SK-N-SH treated with all-trans-retinoic acid at 6 μM for 48 hours (cell line): ENCODE measurements at regions not wholly inside any gene's neighbourhood (a gene's known extent, or its start where the extent isn't known, plus 50 kb on each side); places are given as distances from the start of the nearest gene placed in this dataset.

Experiments used
- ATAC-seq: fragments of 200-7000 bp; cut with Tn5 transposase; 3 replicates; pipeline ENCODE4 v1.9.1; 2020; ENCODE audit warnings: mild to moderate bottlenecking, moderate library complexity
- ARNTL ChIP-seq: fragments of 450-650 bp; formaldehyde crosslinking; IDR thresholded peaks from 2 replicates; pipeline ENCODE4 v1.5.0; 2020; ENCODE audit warnings: low read depth, mild to moderate bottlenecking, moderate library complexity, borderline replicate concordance
- BACH2 ChIP-seq: fragments of 250-450 bp; sonication (Bioruptor Pico); IDR thresholded peaks from 2 replicates; pipeline ENCODE4 v1.9.0; 2021; ENCODE audit warnings: mild to moderate bottlenecking, borderline replicate concordance
- CREB5 ChIP-seq: fragments of 250-450 bp; sonication (Bioruptor Pico); IDR thresholded peaks from 2 replicates; pipeline ENCODE4 v1.5.1; 2020; ENCODE audit warnings: low read depth, mild to moderate bottlenecking, moderate library complexity
- CSDC2 ChIP-seq: fragments of 250-450 bp; sonication (Bioruptor Pico); IDR thresholded peaks from 2 replicates; pipeline ENCODE4 v1.5.0; 2020; ENCODE audit warnings: mild to moderate bottlenecking, moderate library complexity
- ESRRG ChIP-seq: fragments of 250-450 bp; sonication (Bioruptor Pico); IDR thresholded peaks from 2 replicates; pipeline ENCODE4 v1.6.1; 2021; ENCODE audit warnings: mild to moderate bottlenecking
- GLIS3 ChIP-seq: fragments of 250-450 bp; sonication (Bioruptor Pico); IDR thresholded peaks from 2 replicates; pipeline ENCODE4 v1.5.0; 2020; ENCODE audit warnings: mild to moderate bottlenecking, moderate library complexity
- ISL1 ChIP-seq: fragments of 250-450 bp; sonication (Bioruptor Pico); IDR thresholded peaks from 2 replicates; pipeline ENCODE4 v2.1.2; 2022; ENCODE audit warnings: mild to moderate bottlenecking, moderate library complexity
- OSR1 ChIP-seq: fragments of 250-450 bp; sonication (Bioruptor Pico); IDR thresholded peaks from 2 replicates; pipeline ENCODE4 v1.8.0; 2022; ENCODE audit warnings: moderate library complexity, mild to moderate bottlenecking, inconsistent platforms
- POU6F1 ChIP-seq: fragments of 250-450 bp; sonication (Bioruptor Pico); IDR thresholded peaks from 2 replicates; pipeline ENCODE4 v1.8.0; 2021; ENCODE audit warnings: low read depth, mild to moderate bottlenecking, moderate library complexity, borderline replicate concordance
- RARB ChIP-seq: fragments of 250-450 bp; sonication (Bioruptor Pico); IDR thresholded peaks from 2 replicates; pipeline ENCODE4 v1.8.0; 2021; ENCODE audit warnings: mild to moderate bottlenecking, moderate library complexity
- SNAI2 ChIP-seq: fragments of 250-450 bp; sonication (Bioruptor Pico); IDR thresholded peaks from 2 replicates; pipeline ENCODE4 v1.5.0; 2020; ENCODE audit warnings: mild to moderate bottlenecking, moderate library complexity
- TCF4 ChIP-seq: fragments of 250-450 bp; sonication (Bioruptor Pico); IDR thresholded peaks from 2 replicates; pipeline ENCODE4 v1.8.0; 2021; ENCODE audit warnings: mild to moderate bottlenecking, moderate library complexity, borderline replicate concordance
- TOX ChIP-seq: fragments of 250-450 bp; sonication (Bioruptor Pico); IDR thresholded peaks from 2 replicates; pipeline ENCODE4 v1.8.0; 2021; ENCODE audit warnings: mild to moderate bottlenecking, moderate library complexity, borderline replicate concordance
- TSHZ2 ChIP-seq: fragments of 250-450 bp; sonication (Bioruptor Pico); IDR thresholded peaks from 2 replicates; pipeline ENCODE4 v1.5.0; 2020; ENCODE audit warnings: mild to moderate bottlenecking, moderate library complexity
- ZC3H10 ChIP-seq: fragments of 250-450 bp; sonication (Bioruptor Pico); IDR thresholded peaks from 2 replicates; pipeline ENCODE4 v1.5.1; 2021; ENCODE audit warnings: mild to moderate bottlenecking, moderate library complexity
- ZFP3 ChIP-seq: fragments of 250-450 bp; sonication (Bioruptor Pico); IDR thresholded peaks from 2 replicates; pipeline ENCODE4 v1.5.0; 2020; ENCODE audit warnings: mild to moderate bottlenecking, moderate library complexity
- ZNF565 ChIP-seq: fragments of 450-650 bp; formaldehyde crosslinking; conservative IDR thresholded peaks from 2 replicates; pipeline ENCODE4 v1.5.0; 2020; ENCODE audit warnings: low read depth, mild to moderate bottlenecking, moderate library complexity
- ZNF70 ChIP-seq: fragments of 450-650 bp; formaldehyde crosslinking; IDR thresholded peaks from 2 replicates; pipeline ENCODE4 v1.5.0; 2020; ENCODE audit warnings: mild to moderate bottlenecking, moderate library complexity
- ZNF8 ChIP-seq: fragments of 450-650 bp; formaldehyde crosslinking; IDR thresholded peaks from 2 replicates; pipeline ENCODE4 v1.5.0; 2020; ENCODE audit warnings: mild to moderate bottlenecking, moderate library complexity
- TF ChIP-seq, protein P1 (sequence below): fragments of 250-450 bp; sonication (Bioruptor Pico); IDR thresholded peaks from 2 replicates; pipeline ENCODE4 v1.8.0; 2020; ENCODE audit warnings: mild to moderate bottlenecking, moderate library complexity, borderline replicate concordance

DNA sequence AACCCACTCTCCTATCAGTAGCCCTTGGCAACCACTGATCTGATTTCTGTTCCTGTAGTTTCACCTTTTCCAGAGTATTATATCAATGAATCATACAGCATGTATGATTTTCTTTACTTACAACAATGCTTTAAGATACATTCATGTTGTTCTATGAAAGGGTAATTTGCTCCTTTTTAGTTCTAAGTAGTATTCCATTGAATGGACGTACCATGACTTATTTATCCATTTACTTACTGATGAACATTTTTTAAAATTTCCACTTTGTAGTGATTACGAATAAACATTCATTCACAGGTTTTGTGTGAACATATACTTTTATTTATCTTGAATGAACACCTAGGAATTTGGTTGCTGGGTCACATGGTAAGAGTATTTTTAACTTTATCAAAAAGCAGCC lies 620.8 kb downstream of the HTR1A start:
- no peak for ATAC-seq
- TF ChIP-seq SNAI2 (CRISPR knock-in tag), result no peak
- peak; percentile 97 for TF ChIP-seq ZNF8 (CRISPR knock-in tag)

- no peak for ATAC-seq
- no peak for TF ChIP-seq ZNF70
- TF ChIP-seq, protein P1, sequence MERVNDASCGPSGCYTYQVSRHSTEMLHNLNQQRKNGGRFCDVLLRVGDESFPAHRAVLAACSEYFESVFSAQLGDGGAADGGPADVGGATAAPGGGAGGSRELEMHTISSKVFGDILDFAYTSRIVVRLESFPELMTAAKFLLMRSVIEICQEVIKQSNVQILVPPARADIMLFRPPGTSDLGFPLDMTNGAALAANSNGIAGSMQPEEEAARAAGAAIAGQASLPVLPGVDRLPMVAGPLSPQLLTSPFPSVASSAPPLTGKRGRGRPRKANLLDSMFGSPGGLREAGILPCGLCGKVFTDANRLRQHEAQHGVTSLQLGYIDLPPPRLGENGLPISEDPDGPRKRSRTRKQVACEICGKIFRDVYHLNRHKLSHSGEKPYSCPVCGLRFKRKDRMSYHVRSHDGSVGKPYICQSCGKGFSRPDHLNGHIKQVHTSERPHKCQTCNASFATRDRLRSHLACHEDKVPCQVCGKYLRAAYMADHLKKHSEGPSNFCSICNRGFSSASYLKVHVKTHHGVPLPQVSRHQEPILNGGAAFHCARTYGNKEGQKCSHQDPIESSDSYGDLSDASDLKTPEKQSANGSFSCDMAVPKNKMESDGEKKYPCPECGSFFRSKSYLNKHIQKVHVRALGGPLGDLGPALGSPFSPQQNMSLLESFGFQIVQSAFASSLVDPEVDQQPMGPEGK, result no peak
- TF ChIP-seq ZNF8 (CRISPR knock-in tag), result no peak
- no peak for TF ChIP-seq ISL1 (CRISPR knock-in tag)
- TF ChIP-seq ZNF565, result no peak
- TF ChIP-seq ARNTL (CRISPR knock-in tag), result no peak
- TF ChIP-seq, all 23 proteins: peak for 0
Observed at GRCh38 chr5:63323926-63324325, 638.3 kb downstream of the HTR1A start.

DNA sequence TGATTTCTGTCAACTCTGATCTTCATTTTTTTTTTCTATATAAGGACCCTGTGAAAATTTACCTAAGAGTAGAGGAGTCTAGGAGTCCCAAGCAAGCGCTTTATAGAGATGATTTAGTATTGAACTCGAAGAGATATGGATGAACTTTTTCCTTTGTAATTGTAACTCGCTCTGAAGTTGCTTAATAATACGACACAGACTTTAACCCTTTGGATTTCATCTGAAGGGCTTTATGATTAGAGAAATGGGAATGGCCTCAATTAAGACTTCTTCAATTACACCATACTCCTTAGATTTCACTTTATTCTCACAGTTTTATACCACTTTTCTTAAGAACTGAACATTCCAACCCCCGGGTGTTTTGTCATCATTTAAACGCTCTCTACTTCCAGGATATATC lies 647.7 kb downstream of the HTR1A start:
- TF ChIP-seq OSR1 (CRISPR knock-in tag) (no peak), ISL1 (CRISPR knock-in tag) (no peak), TOX (CRISPR knock-in tag) (no peak), ZNF8 (CRISPR knock-in tag) (no peak)
- TF ChIP-seq, all 23 proteins: peak for 0
- ATAC-seq, result no peak

- no peak for ATAC-seq
- no peak for TF ChIP-seq ZC3H10 (CRISPR knock-in tag)
- TF ChIP-seq POU6F1 (CRISPR knock-in tag), result no peak
- TF ChIP-seq RARB (CRISPR knock-in tag), result no peak
Observed at GRCh38 chr5:63310644-63311043, 651.6 kb downstream of the HTR1A start.

DNA sequence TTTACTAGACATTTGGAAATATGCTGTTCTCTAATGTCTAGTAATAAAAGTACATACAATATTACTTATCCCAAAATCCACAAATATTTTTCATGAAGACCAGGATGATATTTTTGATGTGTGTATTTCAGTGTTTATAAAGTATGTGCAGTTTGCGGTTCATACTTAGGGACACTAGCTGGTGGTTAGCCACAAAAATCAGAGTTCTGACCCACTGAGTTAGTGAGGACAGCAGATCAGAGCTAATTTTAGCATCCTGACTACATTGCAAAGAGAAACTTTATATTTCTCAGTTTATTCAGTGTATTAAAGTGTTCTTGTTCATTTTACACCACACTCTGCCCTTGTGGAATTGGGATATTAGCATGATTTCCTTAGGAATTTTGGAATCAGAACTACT lies 655.3 kb downstream of the HTR1A start:
- TF ChIP-seq ZFP3 (CRISPR knock-in tag), result no peak
- TF ChIP-seq, all 23 proteins: peak for 0
- no peak for ATAC-seq

DNA sequence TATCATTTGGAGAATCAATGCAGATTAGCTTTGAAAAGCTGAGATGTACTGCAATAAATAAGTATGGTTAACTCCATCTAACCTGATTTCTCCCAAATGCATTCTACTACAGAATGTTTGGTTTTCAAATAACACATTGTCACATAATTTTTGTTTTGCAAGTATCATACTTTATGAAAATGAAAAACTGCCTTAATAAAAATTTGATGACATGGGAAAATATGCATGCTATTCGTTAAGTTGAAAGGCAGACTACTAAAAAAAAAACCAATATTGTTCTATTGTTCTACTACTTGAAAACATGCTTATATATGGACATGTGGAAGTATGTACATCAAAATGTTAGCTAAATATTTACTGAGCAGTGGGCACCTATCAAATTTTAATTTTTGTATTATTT lies 668.9 kb downstream of the HTR1A start:
- TF ChIP-seq POU6F1 (CRISPR knock-in tag), result no peak
- no peak for TF ChIP-seq GLIS3 (CRISPR knock-in tag)
- no peak for TF ChIP-seq OSR1 (CRISPR knock-in tag)
- TF ChIP-seq CSDC2 (CRISPR knock-in tag), result no peak
- no peak for TF ChIP-seq ISL1 (CRISPR knock-in tag)
- no peak for TF ChIP-seq TOX (CRISPR knock-in tag)
- no peak for TF ChIP-seq ESRRG (CRISPR knock-in tag)
- TF ChIP-seq, protein P1, result no peak
- TF ChIP-seq ZC3H10 (CRISPR knock-in tag), result no peak
- TF ChIP-seq BACH2 (CRISPR knock-in tag), result no peak
- no peak for TF ChIP-seq CREB5 (CRISPR knock-in tag)
- no peak for TF ChIP-seq TCF4 (CRISPR knock-in tag)
- TF ChIP-seq ZNF565, result no peak
- TF ChIP-seq TSHZ2 (CRISPR knock-in tag), result no peak
- no peak for TF ChIP-seq ZNF8 (CRISPR knock-in tag)
- TF ChIP-seq RARB (CRISPR knock-in tag), result no peak
- no peak for TF ChIP-seq SNAI2 (CRISPR knock-in tag)
- no peak for ATAC-seq
